Common myeloid progenitor, CD34-positive (primary cell): ENCODE measurements at regions not wholly inside any gene's neighbourhood (a gene's known extent, or its start where the extent isn't known, plus 50 kb on each side); places are given as distances from the start of the nearest gene placed in this dataset.

Experiments
- CTCF ChIA-PET: fragments of 350-600 bp; sonication (Branson Sonifier 250); formaldehyde crosslinking; loops from one replicate; lab custom pipeline; 2021; ENCODE audit warnings: antibody characterized with exemption; lab: Charles Lee
- POLR2A ChIA-PET: fragments of 350-600 bp; sonication (Branson Sonifier 250); formaldehyde crosslinking; loops from one replicate; lab custom pipeline; 2021; ENCODE audit warnings: antibody characterized with exemption; lab: Charles Lee
- DNase-seq, 3 donors: peaks; one replicate each; pipeline versions ENCODE4 v3.0.0 to v3.0.0-alpha.2; 2013
- H3K27ac ChIP-seq, 2 experiments: 1 replicate in 1 of 2; 2 replicates in 1 of 2; pipeline ENCODE4 v1.7.0; 2013; ENCODE audit warnings: inconsistent platforms in 2 of 2, low read length in 2 of 2, mild to moderate bottlenecking in 2 of 2, low read depth in 1 of 2, moderate library complexity in 1 of 2; ENCODE audit not compliant: severe bottlenecking in 2 of 2, insufficient read depth in 1 of 2, poor library complexity in 1 of 2
- H3K27me3 ChIP-seq, 5 experiments: replicated peaks in 2 of 5; 1 replicate in 3 of 5; 2 replicates in 2 of 5; pipeline versions ENCODE4 v1.6.1 to v1.7.0; 2013; ENCODE audit warnings: low read length in 4 of 5, mild to moderate bottlenecking in 2 of 5, moderate library complexity in 2 of 5, inconsistent platforms in 1 of 5; ENCODE audit not compliant: insufficient read depth in 5 of 5, control insufficient read depth in 4 of 5
- H3K36me3 ChIP-seq, 4 experiments: 1 replicate in 2 of 4; 2 replicates in 2 of 4; pipeline versions ENCODE4 v1.6.1 to v1.7.0; 2013; ENCODE audit warnings: low read length in 3 of 4, control low read depth in 1 of 4, mild to moderate bottlenecking in 1 of 4; ENCODE audit not compliant: control insufficient read depth in 4 of 4, insufficient read depth in 4 of 4
- H3K4me1 ChIP-seq, 4 experiments: 1 replicate in 3 of 4; 2 replicates in 1 of 4; pipeline versions ENCODE4 v1.6.1 to v1.7.1; 2013; ENCODE audit warnings: low read length in 3 of 4, mild to moderate bottlenecking in 3 of 4, control low read depth in 1 of 4, inconsistent platforms in 1 of 4, moderate library complexity in 1 of 4; ENCODE audit not compliant: control insufficient read depth in 4 of 4, insufficient read depth in 4 of 4; ENCODE audit errors: control extremely low read depth in 1 of 4
- H3K4me3 ChIP-seq, 7 experiments: 1 replicate in 4 of 7; 2 replicates in 3 of 7; pipeline versions ENCODE4 v1.5.1 to v1.7.0; 2013; ENCODE audit warnings: mild to moderate bottlenecking in 7 of 7, low read length in 6 of 7, moderate library complexity in 6 of 7, inconsistent platforms in 2 of 7, low read depth in 2 of 7, control low read depth in 1 of 7; ENCODE audit not compliant: insufficient read depth in 4 of 7, control insufficient read depth in 1 of 7; ENCODE audit errors: extremely low read depth in 1 of 7
- H3K9me3 ChIP-seq, 5 experiments: 1 replicate in 4 of 5; 2 replicates in 1 of 5; pipeline versions ENCODE4 v1.6.1 to v1.7.1; 2013; ENCODE audit warnings: low read length in 4 of 5, mild to moderate bottlenecking in 2 of 5, inconsistent platforms in 1 of 5, low read depth in 1 of 5, moderate library complexity in 1 of 5; ENCODE audit not compliant: control insufficient read depth in 4 of 5, insufficient read depth in 2 of 5; ENCODE audit errors: control extremely low read depth in 1 of 5
- WGBS: methylation state at CpG from one replicate; pipeline ENCODE4 v1.1.5; 2013; ENCODE audit not compliant: insufficient coverage; 5-methylcytosine and 5-hydroxymethylcytosine counted together

- no peaks in the 10 kb centered on the region for H3K4me1 ChIP-seq
Observed at GRCh38 chr22:49197986-49198704, 629.5 kb downstream of the BRD1 start.

DNA sequence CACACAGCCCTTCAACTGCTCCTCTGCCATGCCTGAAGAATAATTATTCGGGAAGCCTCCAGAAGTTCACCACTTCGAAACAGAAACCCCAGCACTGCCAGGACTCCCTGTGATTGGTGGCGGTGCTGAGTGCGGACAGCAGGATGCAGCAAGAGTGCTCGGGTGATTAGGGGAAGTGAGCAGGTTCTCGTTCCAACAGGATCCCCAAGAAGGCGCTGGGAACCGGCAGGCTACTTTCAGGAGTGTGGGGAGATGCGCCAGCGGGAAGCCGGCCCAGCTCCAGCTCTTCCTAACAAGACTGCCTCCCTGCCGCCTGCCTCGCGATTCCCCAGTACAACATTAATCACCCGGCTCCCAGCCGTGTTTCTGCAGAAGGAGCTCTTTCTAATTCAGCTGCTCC is 630.2 kb downstream of the BRD1 start:
- WGBS: 21% methylated on average over 10 of the region's 16 CpGs
- no peak for DNase-seq
- Histone ChIP-seq H3K36me3 (no peaks in the 10 kb centered on the region), H3K4me3 (no peak overlapping the region), H3K9me3 (no peaks in the 10 kb centered on the region), H3K27me3 (peaks cover 0 to 65% (median 12%) of the 10 kb centered on the region in 5 experiments), H3K4me1 (no peaks in the 10 kb centered on the region), H3K27ac (no peak overlapping the region)
- POLR2A ChIA-PET: no interaction called here
- CTCF ChIA-PET: no interaction called here

More at GRCh38 chr22:49197986-49198704, 629.5 kb downstream of the BRD1 start:
- DNase-seq: no peak
- ChIA-PET CTCF (no interaction called here), POLR2A (no interaction called here)
- Histone ChIP-seq H3K9me3 (no peaks in the 10 kb centered on the region), H3K27ac (no peak overlapping the region), H3K27me3 (peaks cover 0 to 64% (median 12%) of the 10 kb centered on the region in 5 experiments), H3K36me3 (no peaks in the 10 kb centered on the region), H3K4me3 (no peak overlapping the region)
- 74% methylated on average over 19 of the region's 20 CpGs for WGBS

DNA sequence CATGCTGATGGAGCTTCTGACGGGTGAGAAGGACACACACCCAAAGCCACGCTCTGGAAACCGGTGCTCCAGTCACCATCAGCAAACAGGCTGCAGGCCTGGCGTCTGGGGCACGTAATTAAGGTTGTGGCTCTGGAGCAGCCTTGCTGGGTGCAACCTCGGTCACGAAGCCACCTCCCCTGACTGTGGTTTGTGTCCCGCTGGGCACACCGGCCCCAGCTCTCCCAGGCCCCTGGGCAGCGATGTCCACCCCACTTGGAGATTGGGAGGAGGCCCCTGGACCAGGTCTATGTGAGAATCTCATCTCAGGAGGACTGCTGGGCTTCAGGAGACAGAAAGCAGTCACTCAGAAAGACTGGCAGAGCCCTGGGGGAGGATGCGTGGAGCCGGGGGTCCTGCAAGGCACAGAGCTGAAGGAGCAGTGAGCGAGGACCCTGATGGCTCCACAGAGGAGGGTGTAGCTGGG is 631.6 kb downstream of the BRD1 start:
- DNase-seq: no peak
- no peaks in the 10 kb centered on the region for H3K36me3 ChIP-seq
- ChIA-PET POLR2A (no interaction called here), CTCF (no interaction called here)
- H3K27ac ChIP-seq: no peak overlapping the region
- H3K9me3 ChIP-seq: no peaks in the 10 kb centered on the region
- no peak overlapping the region for H3K4me3 ChIP-seq
- peaks cover 0 to 70% (median 11%) of the 10 kb centered on the region in 5 experiments for H3K27me3 ChIP-seq
- WGBS: 94% methylated on average over 13 of the region's 13 CpGs
- H3K4me1 ChIP-seq: no peaks in the 10 kb centered on the region

GRCh38 chr22:49195636-49196035 is 632.0 kb downstream of the BRD1 start:
- no peak for DNase-seq
- no peak overlapping the region for H3K27ac ChIP-seq
- H3K4me1 ChIP-seq: no peaks in the 10 kb centered on the region
- ChIA-PET POLR2A (no interaction called here), CTCF (no interaction called here)
- 88% methylated on average over 11 of the region's 14 CpGs for WGBS
- peaks cover 0 to 69% (median 10%) of the 10 kb centered on the region in 5 experiments for H3K27me3 ChIP-seq
- no peak overlapping the region for H3K4me3 ChIP-seq
- no peaks in the 10 kb centered on the region for H3K9me3 ChIP-seq
- no peaks in the 10 kb centered on the region for H3K36me3 ChIP-seq

DNA sequence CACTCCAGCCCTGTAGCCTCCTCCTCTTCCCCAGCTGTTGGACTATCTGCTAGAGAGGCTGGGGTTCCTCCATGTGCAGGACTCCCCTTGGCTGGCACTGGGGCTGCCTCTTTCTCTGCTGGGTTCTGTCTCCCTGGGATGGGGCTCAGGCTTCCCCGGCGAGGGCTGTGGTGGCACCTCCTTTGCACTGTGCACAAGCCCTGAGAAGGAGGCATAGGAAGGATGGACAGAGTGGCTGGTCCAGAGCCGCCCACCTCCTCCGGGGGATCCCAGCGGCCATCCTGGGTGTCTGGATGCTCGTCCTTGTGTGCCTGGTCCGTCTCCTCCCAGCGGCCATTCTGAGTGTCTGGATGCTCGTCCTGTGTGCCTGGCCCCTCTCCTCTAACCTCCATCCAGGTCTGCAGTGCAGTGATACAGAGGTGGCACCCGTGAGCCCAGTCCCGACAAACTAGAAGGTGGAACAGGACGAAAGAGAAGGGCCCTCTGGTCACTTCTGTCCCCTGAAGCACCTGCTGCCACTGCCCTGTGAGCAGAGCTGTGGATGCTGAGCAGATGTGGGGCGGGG is 633.7 kb downstream of the BRD1 start:
- 94% methylated on average over 9 of the region's 13 CpGs for WGBS
- POLR2A ChIA-PET: no interaction called here
- Histone ChIP-seq H3K4me1 (no peaks in the 10 kb centered on the region), H3K27ac (no peak overlapping the region), H3K36me3 (no peaks in the 10 kb centered on the region), H3K27me3 (peaks cover 0 to 63% (median 10%) of the 10 kb centered on the region in 5 experiments), H3K4me3 (no peak overlapping the region), H3K9me3 (no peaks in the 10 kb centered on the region)
- CTCF ChIA-PET: no interaction called here
- DNase-seq: no peak

DNA sequence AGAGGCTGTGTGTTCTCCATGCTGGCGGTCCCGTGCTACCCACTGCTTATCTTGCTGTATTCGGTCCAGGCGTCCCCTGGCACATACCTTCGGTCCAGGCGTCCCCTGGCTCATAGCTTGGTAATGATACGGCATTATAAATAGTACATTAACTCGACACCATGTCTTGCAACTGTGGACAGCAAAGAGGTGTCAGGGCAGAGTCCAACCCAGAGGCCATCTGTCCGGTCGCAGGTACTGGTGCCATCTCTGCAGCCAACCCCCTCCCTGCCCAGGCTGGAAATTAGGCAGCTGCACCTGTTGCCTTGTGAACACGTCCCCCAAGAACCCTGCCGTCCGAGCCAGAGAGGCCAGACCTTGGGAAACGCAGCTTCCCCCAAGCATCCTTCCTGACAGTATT is 634.3 kb downstream of the BRD1 start:
- Histone ChIP-seq H3K36me3 (no peaks in the 10 kb centered on the region), H3K27ac (no peak overlapping the region), H3K4me3 (no peak overlapping the region), H3K27me3 (peaks cover 0 to 56% (median 8%) of the 10 kb centered on the region in 5 experiments), H3K4me1 (no peaks in the 10 kb centered on the region), H3K9me3 (no peaks in the 10 kb centered on the region)
- CTCF ChIA-PET: no interaction called here
- DNase-seq: no peak
- 93% methylated on average over 12 of the region's 14 CpGs for WGBS
- POLR2A ChIA-PET: no interaction called here

GRCh38 chr22:49192857-49193250 is 634.8 kb downstream of the BRD1 start:
- POLR2A ChIA-PET: no interaction called here
- H3K36me3 ChIP-seq: no peaks in the 10 kb centered on the region
- no peak overlapping the region for H3K4me3 ChIP-seq
- no peaks in the 10 kb centered on the region for H3K4me1 ChIP-seq
- peaks cover 0 to 51% (median 5%) of the 10 kb centered on the region in 5 experiments for H3K27me3 ChIP-seq
- 90% methylated on average over 8 of the region's 8 CpGs for WGBS
- peaks cover 0 to 1% (median 0%) of the 10 kb centered on the region in 5 experiments for H3K9me3 ChIP-seq
- DNase-seq: no peak
- no peak overlapping the region for H3K27ac ChIP-seq
- CTCF ChIA-PET: no interaction called here
